GM19397 (cell line): ENCODE measurements at regions not wholly inside any gene's neighbourhood (a gene's known extent, or its start where the extent isn't known, plus 50 kb on each side); places are given as distances from the start of the nearest gene placed in this dataset.
"Not testable (repeated sequence)": the region's sequence is repeated elsewhere in the genome, so short reads cannot be mapped to it uniquely, and the experiment has no call there.

Experiments used
- ATAC-seq: cut with Tn5 transposase; IDR thresholded peaks from one replicate; pipeline ENCODE4 v1.9.1; 2021; ENCODE audit warnings: mild to moderate bottlenecking, moderate library complexity; ENCODE audit not compliant: unreplicated experiment

- ATAC-seq = no peak
Observed at GRCh38 chr10:109664554-109664953, 258.8 kb downstream of the XPNPEP1 start.

GRCh38 chr10:109663122-109663521 is 260.2 kb downstream of the XPNPEP1 start:
- no peak for ATAC-seq

DNA sequence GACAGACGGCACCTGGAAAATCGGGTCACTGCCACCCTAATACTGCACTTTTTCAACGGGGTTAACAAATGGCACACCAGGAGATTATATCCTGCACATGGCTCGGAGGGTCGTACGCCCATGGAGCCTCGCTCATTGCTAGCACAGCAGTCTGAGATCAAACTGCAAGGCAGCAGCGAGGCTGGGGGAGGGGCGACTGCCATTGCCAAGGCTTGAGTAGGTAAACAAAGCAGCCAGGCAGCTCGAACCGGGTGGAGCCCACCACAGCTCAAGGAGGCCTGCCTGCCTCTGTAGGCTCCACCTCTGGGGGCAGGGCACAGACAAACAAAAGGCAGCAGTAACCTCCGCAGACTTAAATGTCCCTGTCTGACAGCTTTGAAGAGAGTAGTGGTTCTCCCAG is 270.7 kb downstream of the XPNPEP1 start:
- not testable (repeated sequence) for ATAC-seq

DNA sequence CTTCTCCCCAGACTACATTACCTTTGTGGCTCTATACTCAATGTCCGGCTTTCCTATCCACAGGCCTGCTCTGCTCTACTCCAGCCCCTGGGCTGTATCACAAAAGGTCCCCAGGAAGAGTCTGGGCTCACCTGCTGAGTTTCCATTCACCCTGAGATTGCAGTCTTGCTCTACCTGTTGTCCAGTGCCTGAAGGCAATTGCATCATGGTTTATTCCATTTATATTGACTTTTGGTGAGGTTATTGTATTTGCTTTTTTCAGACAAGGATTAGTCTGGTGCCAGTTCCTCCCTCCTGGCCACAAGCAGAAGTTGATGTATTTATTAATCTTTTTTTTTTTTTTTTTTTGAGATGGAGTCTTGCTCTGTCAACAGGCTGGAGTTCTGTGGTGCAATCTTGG is 273.1 kb downstream of the XPNPEP1 start:
- ATAC-seq = no peak

- no peak for ATAC-seq
Observed at GRCh38 chr10:109647627-109648026, 275.7 kb downstream of the XPNPEP1 start.

DNA sequence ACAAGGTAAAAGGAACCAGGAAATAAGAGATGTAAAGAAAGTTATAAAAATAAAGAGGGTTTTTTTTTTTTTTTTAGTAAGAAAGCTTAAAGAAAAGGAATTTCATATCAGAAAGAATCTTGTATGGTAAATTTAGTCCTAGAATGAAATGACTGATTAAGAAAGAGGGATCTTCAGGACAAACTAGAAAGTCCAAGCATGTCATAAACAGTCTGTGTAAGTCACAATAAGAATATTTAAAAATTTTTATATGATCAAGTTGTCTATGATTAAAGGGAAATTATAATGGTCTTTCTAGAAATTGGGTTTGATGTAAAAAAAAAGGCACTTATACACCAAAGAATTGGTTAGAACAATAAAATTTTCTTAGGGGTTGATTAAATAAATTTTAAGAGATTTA is 289.5 kb downstream of the XPNPEP1 start:
- ATAC-seq = no peak

- ATAC-seq = not testable (repeated sequence)
Observed at GRCh38 chr10:109633017-109633416, 290.3 kb downstream of the XPNPEP1 start.

DNA sequence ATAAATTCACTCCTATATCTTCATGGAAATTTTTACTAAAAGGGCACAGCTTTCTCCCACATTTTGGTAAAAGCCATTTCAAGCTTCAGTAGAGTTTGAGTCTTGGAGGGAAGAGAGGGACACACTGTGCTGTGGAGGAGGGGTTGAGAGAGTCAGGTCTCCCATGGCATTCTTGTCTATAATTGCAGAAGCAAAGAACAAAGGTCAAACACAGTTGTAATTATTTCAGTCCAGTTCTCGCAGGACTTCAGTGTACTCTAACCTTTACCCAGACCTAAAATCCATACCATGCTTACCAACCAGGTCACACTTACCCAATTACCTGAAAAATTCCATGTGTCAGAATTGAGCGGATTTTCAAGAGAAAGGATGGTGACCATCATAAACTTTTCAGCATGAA is 298.4 kb downstream of the XPNPEP1 start:
- no peak for ATAC-seq

DNA sequence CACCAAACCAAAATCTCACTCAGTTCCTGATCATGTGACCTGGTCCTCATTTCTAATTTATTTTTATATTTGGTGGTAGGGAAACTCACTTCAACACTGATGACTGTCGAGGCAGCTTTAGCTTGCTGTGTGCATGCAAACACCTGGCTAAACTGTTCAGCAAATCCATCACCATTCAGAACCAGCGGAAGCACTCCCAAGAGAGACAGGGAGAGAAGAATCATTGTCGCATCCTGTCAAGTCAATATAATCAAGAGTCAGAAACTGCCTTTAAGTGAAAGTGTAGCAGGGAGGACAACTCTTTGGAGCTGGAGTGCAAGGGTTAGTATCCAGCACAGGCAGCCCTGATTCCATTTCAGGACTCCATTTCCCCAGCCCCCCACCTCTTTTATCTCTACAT is 300.7 kb downstream of the XPNPEP1 start:
- no peak for ATAC-seq

DNA sequence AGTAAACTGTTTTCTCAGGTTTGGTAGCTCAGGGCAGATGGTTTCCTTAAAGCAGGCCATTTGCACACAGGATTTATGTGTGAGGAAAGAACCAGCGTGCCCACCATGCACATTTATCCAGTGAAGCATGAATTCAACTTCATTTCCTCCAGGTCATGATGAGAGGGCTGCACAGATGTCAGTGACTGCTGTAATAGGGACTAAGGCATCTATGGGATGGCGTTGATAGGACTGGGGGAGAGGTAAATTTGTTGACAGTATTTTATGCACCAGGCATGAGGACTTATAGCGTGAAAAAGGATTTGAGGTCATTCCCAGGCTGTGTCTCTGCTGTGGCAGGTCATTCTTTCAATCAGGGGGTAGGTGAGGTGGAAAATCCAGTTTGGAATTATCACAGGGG is 302.9 kb downstream of the XPNPEP1 start:
- ATAC-seq = no peak

- ATAC-seq = no peak
Observed at GRCh38 chr10:109619914-109620313, 303.4 kb downstream of the XPNPEP1 start.

DNA sequence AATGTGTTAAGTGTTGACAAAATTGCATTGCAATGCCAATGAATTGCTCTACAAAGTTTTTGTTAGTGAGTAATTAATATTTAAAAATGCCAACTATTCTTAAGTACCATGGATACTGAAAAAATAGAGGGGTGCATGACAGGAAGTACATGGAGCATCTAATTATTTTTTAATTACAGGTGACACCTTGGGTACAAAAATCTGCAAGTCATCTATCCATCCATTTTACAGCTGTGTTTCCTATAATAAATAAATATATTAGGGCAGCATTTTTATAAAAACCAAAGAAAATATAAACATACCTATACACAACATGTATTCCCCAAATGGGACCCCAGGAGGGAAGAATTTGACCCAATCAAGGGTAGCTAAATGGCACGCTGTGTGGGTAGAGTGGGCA is 304.6 kb downstream of the XPNPEP1 start:
- no peak for ATAC-seq

- ATAC-seq = no peak
Observed at GRCh38 chr10:109618301-109618700, 305.0 kb downstream of the XPNPEP1 start.

- no peak for ATAC-seq
Observed at GRCh38 chr10:109616359-109616980, 306.8 kb downstream of the XPNPEP1 start.

GRCh38 chr10:109595356-109595755 is 328.0 kb downstream of the XPNPEP1 start:
- not testable (repeated sequence) for ATAC-seq

- no peak for ATAC-seq
Observed at GRCh38 chr10:109593682-109594081, 329.6 kb downstream of the XPNPEP1 start.

DNA sequence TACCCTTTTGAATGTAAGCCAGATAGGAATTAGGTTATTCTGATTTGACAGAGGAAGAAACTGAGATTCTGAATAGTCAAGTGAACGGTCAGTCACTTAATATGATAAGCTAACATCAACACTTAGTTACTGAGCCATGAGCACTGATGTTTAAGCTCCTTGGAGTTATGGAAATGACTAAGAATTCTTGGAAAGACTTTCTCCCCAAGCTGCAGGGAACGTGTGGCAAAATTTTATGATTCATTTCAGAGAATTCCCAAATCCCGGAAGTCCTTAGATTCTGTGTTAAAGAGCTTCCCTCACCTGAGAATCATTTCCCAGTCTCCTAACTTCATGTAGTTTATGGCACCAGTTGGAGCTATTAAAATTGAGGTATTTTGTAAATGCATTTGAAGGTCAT is 330.9 kb downstream of the XPNPEP1 start:
- ATAC-seq = no peak

DNA sequence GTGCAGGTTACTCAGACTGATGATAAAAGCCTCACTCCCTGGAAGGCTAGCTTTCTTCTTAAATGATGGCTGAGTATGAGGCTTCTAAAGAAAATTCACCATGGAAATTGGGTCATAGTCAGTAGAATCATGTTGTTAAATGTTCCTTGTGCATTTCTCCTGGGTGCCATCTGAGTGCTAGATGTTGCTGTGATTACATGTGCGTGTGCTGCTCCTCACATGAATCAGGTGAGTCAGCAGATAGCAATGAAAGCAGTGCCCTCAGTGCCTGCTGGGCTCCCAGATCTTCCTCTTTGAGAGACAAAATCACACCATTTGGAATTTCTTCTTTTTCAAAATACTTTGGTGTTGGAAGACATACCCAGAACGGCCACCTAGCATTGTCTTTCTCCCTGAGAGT is 331.7 kb downstream of the XPNPEP1 start:
- no peak for ATAC-seq

DNA sequence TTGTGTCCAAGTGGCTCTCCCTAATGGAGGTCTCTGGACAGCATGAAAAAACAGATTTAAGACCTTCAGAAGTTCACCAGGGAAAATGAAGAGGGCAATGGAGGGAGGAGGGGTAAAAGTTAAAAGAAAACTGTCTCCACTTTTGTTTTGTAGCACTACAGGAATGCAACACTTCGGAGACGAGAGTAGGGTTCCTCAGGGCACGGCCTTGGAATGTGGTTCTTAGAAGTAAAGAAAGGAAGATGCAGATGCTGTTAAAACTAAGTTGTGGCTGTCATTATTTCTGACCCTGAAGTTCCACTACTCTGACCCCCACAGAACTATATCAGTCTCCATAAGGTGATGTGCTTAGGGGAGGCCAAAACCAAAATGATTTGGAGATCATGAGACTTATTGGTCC is 335.1 kb downstream of the XPNPEP1 start:
- ATAC-seq = no peak

GRCh38 chr10:109587366-109587765 is 335.9 kb downstream of the XPNPEP1 start:
- no peak for ATAC-seq

GRCh38 chr10:109556399-109556798 is 366.9 kb downstream of the XPNPEP1 start:
- no peak for ATAC-seq

DNA sequence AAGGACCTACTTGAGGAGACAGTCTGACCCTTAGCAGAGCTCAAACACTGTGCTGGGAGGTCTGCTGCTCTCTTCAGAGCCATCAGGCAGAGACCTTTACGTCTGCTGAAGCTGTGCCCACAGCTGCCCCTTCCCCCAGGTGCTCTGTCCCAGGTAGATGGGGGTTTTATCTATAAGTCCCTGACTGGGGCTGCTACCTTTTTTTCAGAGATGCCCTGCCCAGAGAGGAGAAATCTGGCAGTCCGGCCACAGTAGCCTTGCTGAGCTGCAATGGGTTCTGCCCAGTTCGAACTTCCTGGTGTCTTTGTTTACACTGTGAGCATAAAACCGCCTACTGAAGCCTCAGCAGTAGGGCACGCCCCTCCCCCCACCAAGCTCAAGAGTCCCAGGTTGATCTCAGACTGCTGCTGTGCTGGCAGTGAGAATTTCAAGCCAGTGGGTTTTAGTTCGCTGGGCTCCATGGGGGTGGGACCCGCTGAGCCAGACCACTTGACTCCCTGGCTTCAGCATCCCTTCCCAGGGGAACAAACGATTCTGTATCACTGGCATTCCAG is 381.2 kb downstream of the XPNPEP1 start:
- not testable (repeated sequence) for ATAC-seq

- ATAC-seq = no peak
Observed at GRCh38 chr10:109534193-109534592, 389.1 kb downstream of the XPNPEP1 start.
